ENCODE measurements at regions not wholly inside any gene's neighbourhood (a gene's known extent, or its start where the extent isn't known, plus 50 kb on each side); places are given as distances from the start of the nearest gene placed in this dataset.
"Not testable (repeated sequence)": the region's sequence is repeated elsewhere in the genome, so short reads cannot be mapped to it uniquely, and the experiment has no call there.

DNA sequence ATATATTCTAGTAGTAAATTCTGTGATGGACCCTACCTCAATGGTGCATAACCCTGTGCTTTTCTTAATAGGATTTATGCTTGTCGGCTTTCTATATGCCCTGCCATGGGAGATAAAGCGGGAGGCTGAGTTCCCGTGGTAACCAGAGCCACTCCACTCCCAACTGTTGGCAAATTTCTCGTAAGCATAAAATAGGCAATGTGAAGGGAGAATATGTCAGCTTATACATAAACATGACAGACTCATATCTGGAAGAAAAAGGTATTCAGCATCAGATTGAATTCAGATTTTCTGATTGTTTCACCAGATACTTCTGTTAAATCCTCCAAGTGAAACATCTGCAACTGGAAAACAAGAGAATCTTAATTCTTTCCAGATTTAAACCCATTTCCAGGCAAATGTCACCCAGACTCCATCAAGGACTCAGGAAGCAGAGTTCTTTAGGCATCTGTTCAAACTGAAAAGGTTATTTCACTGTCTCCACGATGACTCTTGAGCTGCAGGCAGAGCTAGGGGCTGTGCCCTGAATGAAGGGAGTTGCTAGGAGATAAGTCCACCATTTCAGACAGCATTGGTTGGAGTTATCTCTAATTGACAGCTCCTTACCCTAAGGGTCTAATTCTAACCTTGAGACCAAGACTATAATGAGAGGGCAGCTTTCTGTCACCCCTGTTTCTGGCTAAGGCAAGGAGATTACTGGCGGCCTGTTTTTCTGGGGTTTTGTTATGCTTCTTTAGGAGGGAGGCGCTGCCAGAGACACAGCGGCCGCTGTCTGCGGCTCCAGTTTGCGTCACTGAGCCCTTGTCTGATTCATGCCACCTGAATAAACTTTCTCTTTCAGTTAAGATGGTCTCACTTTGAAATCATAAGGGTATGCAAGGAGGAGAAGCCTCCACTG lies 381.3 kb downstream of the SOX11 start:
- no peak for DNase-seq

- no peak for DNase-seq
Measured at GRCh38 chr2:6074089-6074643, 382.0 kb downstream of the SOX11 start.

- DNase-seq, result no peak
Measured at GRCh38 chr2:6077585-6077984, 385.4 kb downstream of the SOX11 start.

- DNase-seq, result no peak
Measured at GRCh38 chr2:6078414-6078813, 386.2 kb downstream of the SOX11 start.

- DNase-seq, result no peak
Measured at GRCh38 chr2:6079405-6079804, 387.2 kb downstream of the SOX11 start.

GRCh38 chr2:6080932-6081753 lies 389.0 kb downstream of the SOX11 start:
- no peak for DNase-seq

DNA sequence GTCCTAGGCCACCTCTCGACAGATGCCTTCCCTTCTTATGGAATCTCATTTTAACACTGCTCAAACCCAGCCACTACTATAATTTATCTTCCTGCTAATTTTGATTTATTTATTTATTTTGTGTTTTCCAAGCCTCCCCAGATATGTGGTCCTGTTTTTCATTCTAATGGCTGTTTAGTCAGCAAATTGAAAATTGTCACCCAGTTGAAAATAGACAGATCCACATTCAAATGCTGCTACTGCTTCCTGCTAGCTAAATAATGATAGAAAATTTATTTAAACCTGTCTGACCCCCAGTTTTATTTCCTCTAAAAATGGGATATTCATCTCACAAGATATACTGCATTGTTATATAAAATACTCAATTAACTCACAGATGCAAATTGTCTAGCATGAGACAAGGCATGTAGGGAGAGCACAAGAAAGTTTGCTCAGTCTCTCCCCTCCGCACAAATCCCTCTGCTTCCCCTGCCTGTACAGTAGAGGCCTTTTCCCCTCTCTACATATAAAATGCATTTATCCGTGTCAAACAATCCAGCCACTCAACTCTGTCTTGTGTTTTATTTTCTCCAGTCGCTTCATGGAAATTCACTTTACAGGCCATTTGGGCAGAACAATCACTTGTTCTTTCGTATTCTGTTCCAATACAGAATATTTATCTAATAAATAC lies 389.9 kb downstream of the SOX11 start:
- no peak for DNase-seq

DNA sequence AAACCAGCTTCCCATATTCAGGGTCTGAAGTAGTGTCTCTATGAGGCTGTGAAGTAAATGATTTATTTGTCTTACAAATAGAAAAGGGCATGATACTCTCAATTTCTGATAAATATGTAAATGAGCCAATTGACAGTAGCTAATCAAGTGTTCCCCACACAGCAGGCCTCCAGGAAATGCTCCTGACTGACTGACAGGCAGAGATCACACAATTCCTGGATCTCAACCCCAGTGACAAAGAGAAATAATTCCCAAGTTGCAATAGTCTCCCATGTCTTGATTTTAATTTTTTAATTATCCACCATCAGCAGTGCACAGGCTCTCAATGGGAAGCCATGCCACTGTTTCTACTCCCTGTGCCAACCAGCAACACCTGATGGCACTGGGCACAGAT lies 390.4 kb downstream of the SOX11 start:
- DNase-seq, result no peak

DNA sequence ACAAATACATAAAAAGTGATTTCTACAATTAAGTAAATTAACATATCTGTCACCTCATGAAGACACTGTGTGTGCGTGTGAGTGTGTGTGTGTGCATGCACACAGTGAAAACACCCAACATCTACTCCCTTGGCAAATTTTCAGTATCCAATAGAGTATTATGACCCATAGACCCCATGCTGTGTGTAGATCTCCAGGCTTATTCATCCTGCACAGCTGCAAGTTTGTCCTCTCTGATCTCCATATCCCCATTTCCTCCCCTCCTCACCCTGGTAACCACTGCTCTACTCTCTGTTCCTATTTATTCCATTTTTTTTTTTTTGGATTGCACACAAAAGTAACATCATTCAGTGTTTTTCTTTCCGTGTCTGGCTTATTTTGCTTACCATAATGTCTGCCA lies 391.0 kb downstream of the SOX11 start:
- DNase-seq, result no peak

GRCh38 chr2:6089474-6089873 lies 397.3 kb downstream of the SOX11 start:
- DNase-seq, result no peak

DNA sequence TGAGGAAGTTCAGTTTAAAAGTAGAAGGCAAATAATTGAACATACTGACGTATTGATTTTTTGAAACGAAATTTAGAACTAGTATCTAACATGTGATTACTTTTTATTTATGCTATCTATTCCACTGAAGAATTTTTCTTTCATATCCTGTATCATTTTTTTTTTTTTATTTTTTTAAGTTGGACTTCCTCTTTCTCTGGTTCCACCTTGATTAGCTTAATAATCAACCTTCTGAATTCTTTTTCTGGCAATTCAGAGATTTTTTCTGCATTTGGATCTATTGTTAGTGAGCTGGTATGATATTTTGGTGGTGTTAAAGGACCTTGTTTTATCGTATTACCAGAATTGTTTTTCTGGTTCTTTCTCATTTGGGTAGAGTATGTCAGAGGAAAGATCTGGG lies 411.2 kb downstream of the SOX11 start:
- no peak for DNase-seq

DNA sequence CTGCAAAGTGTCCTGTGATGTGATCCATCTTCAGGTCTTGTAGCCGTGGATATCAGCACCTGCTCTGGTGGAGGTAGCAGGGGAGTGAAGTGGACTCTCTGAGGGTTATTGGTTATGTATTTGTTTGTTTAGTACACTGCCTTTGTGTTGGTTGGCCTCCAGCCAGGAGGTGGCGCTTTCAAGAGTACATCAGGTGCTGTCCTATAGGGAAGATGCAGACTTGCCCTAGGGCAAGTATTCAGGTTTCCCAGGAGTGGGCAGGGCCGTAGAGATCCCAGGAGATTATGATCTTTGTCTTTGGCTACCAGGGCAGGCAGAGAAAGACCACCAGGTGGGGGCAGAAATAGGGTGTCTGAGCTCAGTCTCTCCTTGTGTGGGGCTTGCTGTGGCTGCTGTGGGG lies 411.8 kb downstream of the SOX11 start:
- no peak for DNase-seq

DNA sequence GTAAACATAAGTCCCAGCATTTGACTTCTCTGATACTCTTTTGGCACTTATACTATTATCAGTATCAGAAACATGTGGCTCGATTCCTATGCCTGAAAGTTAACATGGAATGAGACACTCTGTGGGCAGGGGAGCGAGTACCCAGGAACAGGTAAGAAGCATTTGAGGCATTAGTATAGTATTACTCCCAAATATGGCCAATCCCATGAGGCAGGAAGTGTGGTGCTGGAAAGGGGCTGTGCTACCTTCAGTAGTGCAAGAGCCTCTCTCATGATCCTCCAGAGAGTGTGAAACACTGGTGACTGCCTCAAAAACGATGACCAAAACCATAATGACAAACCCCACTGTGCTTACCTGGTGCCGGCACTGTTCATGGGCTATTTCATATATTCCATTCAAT lies 415.1 kb downstream of the SOX11 start:
- DNase-seq, result no peak

GRCh38 chr2:6109831-6110230 lies 417.6 kb downstream of the SOX11 start:
- DNase-seq, result no peak

GRCh38 chr2:6111781-6112261 lies 419.6 kb downstream of the SOX11 start:
- DNase-seq, result no peak

DNA sequence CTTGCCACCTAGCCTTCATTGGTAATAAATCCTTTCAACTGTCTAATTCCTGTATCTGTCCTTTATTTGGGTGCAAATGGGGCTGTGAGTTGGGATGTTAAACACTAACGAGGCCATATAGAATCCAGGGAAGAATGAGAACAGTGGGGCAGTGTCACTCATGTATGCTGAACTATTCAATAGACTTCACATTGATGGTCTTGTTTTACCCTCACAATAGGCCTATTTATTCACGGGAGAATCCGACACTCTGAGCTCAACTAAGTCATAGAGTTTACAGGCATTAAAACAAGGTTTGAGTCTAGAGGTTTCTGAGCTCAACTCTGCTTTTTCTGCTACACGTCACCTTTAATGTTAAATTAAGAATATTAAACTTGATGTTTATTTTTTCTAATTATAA lies 421.6 kb downstream of the SOX11 start:
- no peak for DNase-seq

GRCh38 chr2:6127718-6128117 lies 435.5 kb downstream of the SOX11 start:
- no peak for DNase-seq

- DNase-seq, result no peak
Measured at GRCh38 chr2:6139142-6139541, 447.0 kb downstream of the SOX11 start.

GRCh38 chr2:6139916-6140315 lies 447.7 kb downstream of the SOX11 start:
- no peak for DNase-seq

DNA sequence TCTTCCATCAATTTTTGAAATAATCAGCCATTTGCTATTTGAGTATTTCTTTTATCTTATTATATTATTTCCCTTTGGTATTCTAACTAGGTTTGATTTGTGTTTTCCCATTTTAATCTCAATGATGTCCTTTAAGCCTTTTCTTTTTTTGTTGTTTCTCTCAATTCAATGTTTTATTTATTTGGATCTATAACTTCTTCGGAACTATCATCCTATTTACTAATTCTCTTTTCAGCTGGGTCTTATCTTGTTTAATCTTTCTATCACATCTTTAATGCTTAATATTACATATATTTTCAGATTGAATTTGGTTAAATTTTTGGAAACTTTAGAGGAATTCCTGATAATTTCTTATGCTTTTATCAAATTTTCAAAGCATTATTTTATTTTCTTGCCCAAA lies 448.3 kb downstream of the SOX11 start:
- no peak for DNase-seq

- DNase-seq, result no peak
Measured at GRCh38 chr2:6143812-6144211, 451.6 kb downstream of the SOX11 start.

GRCh38 chr2:6147215-6147614 lies 455.0 kb downstream of the SOX11 start:
- not testable (repeated sequence) for DNase-seq

DNA sequence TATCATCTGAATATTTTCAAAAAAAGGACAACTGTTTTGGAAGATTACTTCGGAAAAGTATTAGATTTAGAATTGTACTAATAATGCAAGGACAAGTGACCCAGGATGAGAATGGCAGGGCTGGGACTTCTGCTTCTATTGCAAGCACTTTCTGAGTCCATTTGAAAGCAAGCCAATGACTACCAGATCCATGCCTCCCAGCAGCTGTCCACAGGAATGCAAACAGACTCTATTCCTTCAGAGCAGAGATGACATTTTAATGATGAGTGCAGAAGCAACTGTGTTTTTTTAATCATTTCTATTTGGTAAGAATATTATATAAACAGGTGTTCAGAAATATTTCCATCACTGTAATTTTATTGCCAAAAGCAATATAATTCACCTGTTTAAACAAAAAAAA lies 456.7 kb downstream of the SOX11 start:
- DNase-seq, result no peak

Measured in activated naive CD4-positive, alpha-beta T cell treated with Interleukin-2 at 50 U/mL for 16 hours (primary cell).